Omental fat pad (tissue), 3 donors: ENCODE measurements at regions not wholly inside any gene's neighbourhood (a gene's known extent, or its start where the extent isn't known, plus 50 kb on each side); places are given as distances from the start of the nearest gene placed in this dataset.

Source experiments
- ATAC-seq: fragments of 150-250 bp; one replicate; pipeline ENCODE4 v1.9.1; 2016; ENCODE audit warnings: mild to moderate bottlenecking, moderate library complexity; ENCODE audit not compliant: low FRiP score
- DNase-seq: peaks from one replicate; pipeline ENCODE4 v3.0.0-alpha.2; 2019; ENCODE audit warnings: low spot score
- TF ChIP-seq, protein P1 (sequence below), 3 donors: fragments of 450-650 bp; IDR thresholded peaks; one replicate each; pipeline ENCODE4 v1.5.1; 2016 to 2017; ENCODE audit warnings: antibody characterized with exemption in 3 of 3, mild to moderate bottlenecking in 3 of 3, moderate library complexity in 2 of 3

DNA sequence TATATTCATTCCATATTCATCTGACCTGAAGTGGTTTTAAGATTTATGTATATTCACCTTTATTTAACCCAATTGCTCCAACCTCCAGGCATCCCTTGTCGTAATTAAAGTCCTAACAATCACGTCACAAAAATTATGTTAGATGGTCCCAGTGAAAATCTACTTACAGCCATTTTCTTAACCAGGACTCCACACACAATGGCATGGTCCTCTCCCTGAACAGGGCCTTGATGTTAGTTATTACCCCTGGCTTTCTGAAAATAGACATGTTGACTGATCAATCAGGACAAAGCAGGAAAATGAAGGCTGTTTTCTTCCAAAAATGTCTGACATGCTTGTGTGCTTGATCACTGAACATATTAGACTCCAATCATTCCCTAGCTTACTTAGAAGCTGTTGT is 542.7 kb upstream of the SLITRK5 start:
- ATAC-seq (no peak), DNase-seq (no peak)
- TF ChIP-seq, protein P1, sequence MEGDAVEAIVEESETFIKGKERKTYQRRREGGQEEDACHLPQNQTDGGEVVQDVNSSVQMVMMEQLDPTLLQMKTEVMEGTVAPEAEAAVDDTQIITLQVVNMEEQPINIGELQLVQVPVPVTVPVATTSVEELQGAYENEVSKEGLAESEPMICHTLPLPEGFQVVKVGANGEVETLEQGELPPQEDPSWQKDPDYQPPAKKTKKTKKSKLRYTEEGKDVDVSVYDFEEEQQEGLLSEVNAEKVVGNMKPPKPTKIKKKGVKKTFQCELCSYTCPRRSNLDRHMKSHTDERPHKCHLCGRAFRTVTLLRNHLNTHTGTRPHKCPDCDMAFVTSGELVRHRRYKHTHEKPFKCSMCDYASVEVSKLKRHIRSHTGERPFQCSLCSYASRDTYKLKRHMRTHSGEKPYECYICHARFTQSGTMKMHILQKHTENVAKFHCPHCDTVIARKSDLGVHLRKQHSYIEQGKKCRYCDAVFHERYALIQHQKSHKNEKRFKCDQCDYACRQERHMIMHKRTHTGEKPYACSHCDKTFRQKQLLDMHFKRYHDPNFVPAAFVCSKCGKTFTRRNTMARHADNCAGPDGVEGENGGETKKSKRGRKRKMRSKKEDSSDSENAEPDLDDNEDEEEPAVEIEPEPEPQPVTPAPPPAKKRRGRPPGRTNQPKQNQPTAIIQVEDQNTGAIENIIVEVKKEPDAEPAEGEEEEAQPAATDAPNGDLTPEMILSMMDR (IDR thresholded peaks at IDR 0.05), result no peak

DNA sequence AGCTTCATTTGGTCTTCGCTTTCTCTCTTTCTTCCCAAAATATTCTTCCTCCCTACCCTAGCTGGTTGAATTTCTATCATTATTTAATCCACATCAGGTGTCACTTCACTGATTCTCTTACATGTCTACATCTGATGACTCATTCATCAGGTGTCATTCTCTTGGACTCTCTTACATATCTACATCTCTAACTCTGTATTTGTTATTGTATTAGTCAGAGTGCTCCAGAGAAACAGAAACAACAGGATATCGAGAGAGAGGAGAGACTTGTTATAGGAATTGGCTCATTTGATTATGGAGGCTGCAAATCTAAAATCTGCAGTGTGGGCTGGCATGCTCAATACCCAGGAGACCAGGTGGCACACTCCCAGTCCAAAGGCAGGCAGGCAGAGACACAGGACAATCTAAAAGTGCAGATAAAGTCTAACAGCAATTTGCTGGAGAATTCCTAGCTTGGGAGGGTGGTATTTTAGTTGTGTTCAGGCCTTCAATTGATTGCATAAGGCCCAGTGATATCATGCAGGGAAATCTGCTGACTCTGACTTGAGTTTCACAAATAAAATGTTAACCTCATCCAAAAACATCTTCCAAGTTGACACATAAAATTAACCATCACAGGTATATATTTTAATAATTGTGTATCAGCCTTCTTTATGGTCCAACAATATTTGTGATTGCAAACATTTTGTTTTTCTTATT is 541.4 kb upstream of the SLITRK5 start:
- no peak for ATAC-seq
- TF ChIP-seq, protein P1 (IDR thresholded peaks at IDR 0.05), result no peak
- no peak for DNase-seq

DNA sequence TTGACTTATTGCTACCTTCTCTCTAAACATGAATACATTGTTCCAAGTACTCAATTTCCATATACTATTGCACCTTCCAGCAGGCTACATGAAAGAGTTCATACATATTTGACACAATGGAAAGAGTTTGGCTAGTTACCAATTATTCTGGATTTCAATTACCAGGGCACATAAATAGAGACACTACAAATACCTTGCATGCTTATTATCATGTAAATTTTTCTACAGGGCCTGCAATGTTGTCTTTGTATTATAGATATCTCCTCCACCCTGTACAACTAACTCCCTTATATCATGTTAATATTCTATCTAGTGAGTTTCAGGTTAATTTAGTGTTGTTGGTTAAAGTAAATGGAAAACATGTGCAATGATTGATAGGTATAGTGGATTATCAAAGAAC is 540.7 kb upstream of the SLITRK5 start:
- DNase-seq, result no peak
- TF ChIP-seq, protein P1 (IDR thresholded peaks at IDR 0.05), result no peak
- ATAC-seq, result no peak

DNA sequence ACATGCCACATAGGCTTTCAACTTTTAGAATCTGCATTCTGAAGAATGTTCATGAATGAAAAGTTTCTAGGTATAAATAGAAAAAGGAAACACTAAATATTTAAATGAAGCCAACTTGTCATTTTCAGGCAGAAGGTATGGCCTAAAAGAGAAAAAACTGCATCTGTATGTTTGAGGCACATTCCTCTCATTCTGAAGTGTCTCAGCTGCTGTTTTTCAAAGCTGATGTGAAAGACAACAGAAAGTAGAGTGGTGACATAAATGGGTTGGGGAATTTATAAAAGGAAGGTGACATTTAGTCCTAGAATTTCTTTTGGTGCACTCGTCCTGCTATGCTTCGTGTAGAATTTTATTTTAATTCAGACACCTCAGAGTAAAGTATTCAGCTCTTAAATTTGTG is 539.6 kb upstream of the SLITRK5 start:
- ATAC-seq (no peak), DNase-seq (no peak)
- TF ChIP-seq, protein P1 (IDR thresholded peaks at IDR 0.05), result no peak

DNA sequence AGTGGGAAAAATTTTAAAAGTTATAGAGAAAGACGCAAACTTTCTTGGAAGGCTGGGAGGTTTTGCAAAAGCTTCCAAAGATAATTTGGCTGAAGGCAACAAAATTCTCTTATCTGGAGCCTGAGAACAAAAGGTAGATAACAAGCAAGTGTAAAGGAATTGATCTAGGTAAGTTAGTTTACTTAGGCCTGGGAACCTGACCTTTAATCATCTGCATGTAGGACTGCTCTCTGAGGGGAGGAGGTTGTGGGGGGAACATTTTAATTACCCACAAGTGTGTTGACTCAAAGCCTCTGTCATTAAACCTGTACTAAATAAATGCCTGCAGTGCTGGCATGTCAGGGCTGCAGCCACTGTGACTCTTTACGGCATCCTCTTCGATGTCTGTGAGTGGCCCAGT is 532.3 kb upstream of the SLITRK5 start:
- TF ChIP-seq, protein P1 (IDR thresholded peaks at IDR 0.05), result no peak
- no peak for ATAC-seq
- DNase-seq, result no peak

DNA sequence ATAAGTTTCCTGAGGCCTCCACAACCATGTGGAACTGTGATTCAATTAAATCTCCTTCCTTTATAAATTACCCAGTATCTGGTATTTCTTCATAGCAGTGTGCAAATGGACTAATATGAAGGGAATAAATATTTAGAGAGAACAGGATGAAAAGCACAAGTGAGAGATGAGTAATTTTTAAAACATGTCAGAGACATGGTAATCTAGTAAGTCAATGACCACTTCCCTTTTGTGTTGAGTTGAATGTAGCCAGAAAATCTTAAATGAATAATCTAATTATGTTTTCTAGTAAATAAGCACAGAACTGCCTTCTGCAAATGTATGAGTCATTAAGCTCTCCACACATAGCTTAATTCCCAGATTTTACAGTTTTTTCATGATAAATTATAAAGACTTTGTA is 524.1 kb upstream of the SLITRK5 start:
- TF ChIP-seq, protein P1 (IDR thresholded peaks at IDR 0.05), result no peak
- DNase-seq (no peak), ATAC-seq (no peak)

DNA sequence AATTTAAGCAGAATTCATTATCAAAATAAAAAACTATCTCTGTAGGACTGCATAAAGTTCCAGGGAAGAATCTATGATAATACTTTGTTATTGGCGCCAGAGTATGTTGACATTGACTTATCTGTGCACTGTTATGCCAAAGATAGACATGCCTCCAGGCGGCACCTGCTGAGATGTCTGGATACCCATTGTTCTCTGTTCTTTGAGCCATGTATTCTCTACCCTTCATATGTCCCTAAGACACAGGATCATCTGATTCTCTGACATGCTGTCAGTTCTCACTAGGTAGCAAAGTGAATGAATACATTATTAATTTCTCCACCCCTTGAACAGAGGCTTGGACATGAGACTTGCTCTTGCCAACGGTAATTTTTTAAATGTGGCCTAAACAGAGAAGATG is 517.8 kb upstream of the SLITRK5 start:
- no peak for DNase-seq
- no peak for ATAC-seq
- TF ChIP-seq, protein P1 (IDR thresholded peaks at IDR 0.05), result no peak
